GM23338 (cell line): ENCODE measurements at regions not wholly inside any gene's neighbourhood (a gene's known extent, or its start where the extent isn't known, plus 50 kb on each side); places are given as distances from the start of the nearest gene placed in this dataset.

Experiments used
- ATAC-seq: fragments of 200-7000 bp; cut with Tn5 transposase; 3 replicates; pipeline ENCODE4 v1.9.1; 2020
- DNase-seq: peaks from one replicate; pipeline ENCODE4 v3.0.0-alpha.2; 2015; ENCODE audit warnings: low spot score
- H2AFZ ChIP-seq: fragments of 200-600 bp; sonication (generic); 2 replicates; pipeline ENCODE4 v1.8.0; 2016; ENCODE audit warnings: antibody characterized with exemption, mild to moderate bottlenecking, moderate library complexity
- H3F3A ChIP-seq: fragments of 200-600 bp; sonication (generic); replicated peaks from 2 replicates; pipeline ENCODE4 v1.8.0; 2017; ENCODE audit warnings: antibody characterized with exemption, mixed run types, low read depth
- H3K27ac ChIP-seq: fragments of 200-600 bp; sonication (generic); 2 replicates; pipeline ENCODE4 v1.6.1; 2016; ENCODE audit warnings: low read depth
- H3K27me3 ChIP-seq: fragments of 200-600 bp; sonication (generic); 2 replicates; pipeline ENCODE4 v1.8.0; 2016; ENCODE audit warnings: mild to moderate bottlenecking, mixed run types, moderate library complexity; ENCODE audit not compliant: insufficient read depth
- H3K36me3 ChIP-seq: fragments of 200-600 bp; sonication (generic); 2 replicates; pipeline ENCODE4 v1.8.0; 2016; ENCODE audit warnings: mild to moderate bottlenecking; ENCODE audit not compliant: insufficient read depth
- H3K4me1 ChIP-seq: fragments of 200-600 bp; sonication (generic); 2 replicates; pipeline ENCODE4 v1.8.0; 2016; ENCODE audit warnings: mild to moderate bottlenecking, moderate library complexity; ENCODE audit not compliant: insufficient read depth
- H3K4me2 ChIP-seq: fragments of 200-600 bp; sonication (generic); 2 replicates; pipeline ENCODE4 v1.7.1; 2017; ENCODE audit warnings: mixed run types
- H3K4me3 ChIP-seq: fragments of 200-600 bp; sonication (generic); 2 replicates; pipeline ENCODE4 v1.6.1; 2016; ENCODE audit warnings: mixed run types
- H3K79me2 ChIP-seq: fragments of 200-600 bp; sonication (generic); replicated peaks from 2 replicates; pipeline ENCODE4 v1.8.0; 2017; ENCODE audit warnings: mild to moderate bottlenecking; ENCODE audit not compliant: insufficient read depth
- H3K9me2 ChIP-seq: fragments of 200-600 bp; sonication (generic); 2 replicates; pipeline ENCODE4 v1.8.0; 2017; ENCODE audit not compliant: insufficient read depth
- H4K20me1 ChIP-seq: fragments of 200-600 bp; sonication (generic); replicated peaks from 2 replicates; pipeline ENCODE4 v1.8.0; 2017; ENCODE audit warnings: mild to moderate bottlenecking; ENCODE audit not compliant: insufficient read depth
- H3K27ac Mint-ChIP-seq: 2 replicates; pipeline ENCODE4 v1.8.0; 2020; ENCODE audit warnings: inconsistent platforms, mild to moderate bottlenecking, moderate library complexity, mixed read lengths
- H3K27me3 Mint-ChIP-seq: 3 replicates; pipeline ENCODE4 v1.8.0; 2022; ENCODE audit warnings: low read depth, mild to moderate bottlenecking, moderate library complexity, mixed read lengths, inconsistent platforms; ENCODE audit not compliant: insufficient read depth, poor library complexity
- H3K36me3 Mint-ChIP-seq: 3 replicates; pipeline ENCODE4 v1.8.0; 2021; ENCODE audit warnings: low read depth, mild to moderate bottlenecking, inconsistent platforms, moderate library complexity, mixed read lengths
- H3K4me1 Mint-ChIP-seq: 3 replicates; pipeline ENCODE4 v1.8.0; 2020; ENCODE audit warnings: mild to moderate bottlenecking, inconsistent platforms, mixed read lengths
- H3K4me3 Mint-ChIP-seq: 3 replicates; pipeline ENCODE4 v1.8.0; 2021; ENCODE audit warnings: moderate library complexity, mild to moderate bottlenecking, inconsistent platforms, mixed read lengths
- H3K9me3 Mint-ChIP-seq: 3 replicates; pipeline ENCODE4 v1.8.0; 2020; ENCODE audit warnings: moderate library complexity, mild to moderate bottlenecking, inconsistent platforms, mixed read lengths
- CREB1 ChIP-seq: fragments of 250-450 bp; sonication (Bioruptor Pico); IDR thresholded peaks from 2 replicates; pipeline ENCODE4 v1.5.0; 2020; ENCODE audit warnings: low read depth, mild to moderate bottlenecking, moderate library complexity
- EZH2 ChIP-seq: fragments of 200-600 bp; sonication (generic); IDR thresholded peaks from one replicate; pipeline ENCODE4 v1.8.0; 2017; ENCODE audit warnings: antibody characterized with exemption, mild to moderate bottlenecking, low read depth; ENCODE audit not compliant: unreplicated experiment
- EZH2phosphoT487 ChIP-seq: fragments of 200-600 bp; sonication (generic); IDR thresholded peaks from one replicate; pipeline ENCODE4 v1.8.1; 2018; ENCODE audit warnings: antibody characterized with exemption; ENCODE audit not compliant: unreplicated experiment
- JUNB ChIP-seq: IDR thresholded peaks from one replicate; pipeline ENCODE4 v1.6.1; 2016; ENCODE audit warnings: antibody characterized with exemption; ENCODE audit not compliant: unreplicated experiment
- NANOG ChIP-seq: IDR thresholded peaks from 2 replicates; pipeline ENCODE4 v1.6.1; 2016; ENCODE audit warnings: antibody characterized with exemption, borderline replicate concordance
- POLR2AphosphoS5 ChIP-seq: IDR thresholded peaks from 2 replicates; pipeline ENCODE4 v1.6.1; 2016; ENCODE audit warnings: antibody characterized with exemption, low read depth
- STAT1 ChIP-seq: IDR thresholded peaks from one replicate; pipeline ENCODE4 v1.6.1; 2016; ENCODE audit warnings: antibody characterized with exemption; ENCODE audit not compliant: unreplicated experiment
- ZNF114 ChIP-seq: fragments of 250-450 bp; sonication (Bioruptor Pico); IDR thresholded peaks from 2 replicates; pipeline ENCODE4 v1.5.0; 2020; ENCODE audit warnings: mild to moderate bottlenecking, moderate library complexity
- ZNF331 ChIP-seq: fragments of 250-450 bp; sonication (Bioruptor Pico); IDR thresholded peaks from 2 replicates; pipeline ENCODE4 v1.5.0; 2020; ENCODE audit warnings: low read depth, mild to moderate bottlenecking, moderate library complexity
- TF ChIP-seq, protein P1 (sequence below), 2 experiments: fragments of 200-600 bp in 1 of 2; sonication (generic) in 1 of 2; conservative IDR thresholded peaks; 2 replicates each; pipeline versions ENCODE4 v1.5.1 to v1.6.1; 2016 to 2017; ENCODE audit warnings: antibody characterized with exemption in 2 of 2, low read depth in 2 of 2, mild to moderate bottlenecking in 2 of 2, moderate library complexity in 1 of 2
- TF ChIP-seq, protein P2 (sequence below): fragments of 250-450 bp; sonication (Bioruptor Pico); IDR thresholded peaks from 2 replicates; pipeline ENCODE4 v1.5.0; 2020; ENCODE audit warnings: mild to moderate bottlenecking, moderate library complexity
- TF ChIP-seq, protein P3 (sequence below): IDR thresholded peaks from 2 replicates; pipeline ENCODE4 v1.6.1; 2016; ENCODE audit warnings: antibody characterized with exemption

DNA sequence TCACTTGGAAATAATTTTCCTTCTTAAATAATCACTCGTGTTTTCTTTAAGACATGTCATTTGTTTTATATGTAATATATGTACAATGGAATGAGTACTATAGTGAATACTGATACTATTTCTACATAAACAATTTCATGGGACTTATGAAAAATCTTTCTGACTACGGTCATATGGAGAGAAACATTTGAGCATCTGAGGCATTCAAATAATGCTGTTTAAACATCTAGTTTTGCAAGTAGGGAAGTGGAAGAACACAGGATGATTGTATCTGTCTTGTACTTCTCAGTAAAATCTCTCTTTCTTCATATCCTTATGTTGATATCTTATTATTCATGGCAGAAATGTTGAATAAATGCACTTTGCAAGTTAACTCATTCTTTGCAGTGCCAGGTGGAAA, 599.5 kb upstream of the KCNMB2 start (continued):
- TF ChIP-seq, protein P1, sequence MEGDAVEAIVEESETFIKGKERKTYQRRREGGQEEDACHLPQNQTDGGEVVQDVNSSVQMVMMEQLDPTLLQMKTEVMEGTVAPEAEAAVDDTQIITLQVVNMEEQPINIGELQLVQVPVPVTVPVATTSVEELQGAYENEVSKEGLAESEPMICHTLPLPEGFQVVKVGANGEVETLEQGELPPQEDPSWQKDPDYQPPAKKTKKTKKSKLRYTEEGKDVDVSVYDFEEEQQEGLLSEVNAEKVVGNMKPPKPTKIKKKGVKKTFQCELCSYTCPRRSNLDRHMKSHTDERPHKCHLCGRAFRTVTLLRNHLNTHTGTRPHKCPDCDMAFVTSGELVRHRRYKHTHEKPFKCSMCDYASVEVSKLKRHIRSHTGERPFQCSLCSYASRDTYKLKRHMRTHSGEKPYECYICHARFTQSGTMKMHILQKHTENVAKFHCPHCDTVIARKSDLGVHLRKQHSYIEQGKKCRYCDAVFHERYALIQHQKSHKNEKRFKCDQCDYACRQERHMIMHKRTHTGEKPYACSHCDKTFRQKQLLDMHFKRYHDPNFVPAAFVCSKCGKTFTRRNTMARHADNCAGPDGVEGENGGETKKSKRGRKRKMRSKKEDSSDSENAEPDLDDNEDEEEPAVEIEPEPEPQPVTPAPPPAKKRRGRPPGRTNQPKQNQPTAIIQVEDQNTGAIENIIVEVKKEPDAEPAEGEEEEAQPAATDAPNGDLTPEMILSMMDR (conservative IDR thresholded peaks at IDR 0.05; ENCODE audit: low read depth in 2 of 2) = no peak
- TF ChIP-seq CREB1 (no peak), EZH2phosphoT487 (no peak)

DNA sequence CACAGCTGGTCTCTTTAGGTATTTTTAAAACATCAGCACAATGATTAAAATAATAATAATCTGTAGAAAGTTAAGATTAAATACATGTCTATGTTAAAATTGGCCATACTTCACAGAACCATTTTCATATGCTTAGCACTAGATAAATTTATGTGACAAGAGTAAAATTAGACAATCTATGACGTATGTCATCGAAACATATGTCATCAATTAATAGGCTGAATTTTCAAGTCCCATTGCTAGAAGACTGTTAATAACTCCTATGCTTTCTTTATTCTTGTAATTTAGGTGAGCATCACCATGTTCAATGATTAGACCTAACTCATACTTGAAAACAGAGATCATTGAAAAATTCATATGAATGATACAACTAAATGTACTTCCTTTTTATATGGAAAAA, 593.3 kb upstream of the KCNMB2 start:
- Mint-ChIP-seq H3K9me3 (no peaks in the 10 kb centered on the region), H3K36me3 (no peaks in the 10 kb centered on the region), H3K4me3 (no peak overlapping the region), H3K4me1 (peaks cover 18% of the 10 kb centered on the region), H3K27ac (no peak overlapping the region), H3K27me3 (peaks cover 9% of the 10 kb centered on the region)
- H3F3A ChIP-seq = no peaks in the 10 kb centered on the region
- no peaks in the 10 kb centered on the region for H3K27me3 ChIP-seq
- no peaks in the 10 kb centered on the region for H4K20me1 ChIP-seq
- H2AFZ ChIP-seq = no peak overlapping the region
- no peaks in the 10 kb centered on the region for H3K79me2 ChIP-seq
- DNase-seq (no peak), ATAC-seq (no peak)
- no peak overlapping the region for H3K27ac ChIP-seq
- no peak overlapping the region for H3K4me3 ChIP-seq
- H3K4me1 ChIP-seq = peaks cover 19% of the 10 kb centered on the region
- no peaks in the 10 kb centered on the region for H3K36me3 ChIP-seq
- no peak overlapping the region for H3K4me2 ChIP-seq
- H3K9me2 ChIP-seq = no peaks in the 10 kb centered on the region
- TF ChIP-seq EZH2phosphoT487 = no peak
- TF ChIP-seq NANOG = no peak
- no peak for TF ChIP-seq CREB1
- TF ChIP-seq, protein P2, sequence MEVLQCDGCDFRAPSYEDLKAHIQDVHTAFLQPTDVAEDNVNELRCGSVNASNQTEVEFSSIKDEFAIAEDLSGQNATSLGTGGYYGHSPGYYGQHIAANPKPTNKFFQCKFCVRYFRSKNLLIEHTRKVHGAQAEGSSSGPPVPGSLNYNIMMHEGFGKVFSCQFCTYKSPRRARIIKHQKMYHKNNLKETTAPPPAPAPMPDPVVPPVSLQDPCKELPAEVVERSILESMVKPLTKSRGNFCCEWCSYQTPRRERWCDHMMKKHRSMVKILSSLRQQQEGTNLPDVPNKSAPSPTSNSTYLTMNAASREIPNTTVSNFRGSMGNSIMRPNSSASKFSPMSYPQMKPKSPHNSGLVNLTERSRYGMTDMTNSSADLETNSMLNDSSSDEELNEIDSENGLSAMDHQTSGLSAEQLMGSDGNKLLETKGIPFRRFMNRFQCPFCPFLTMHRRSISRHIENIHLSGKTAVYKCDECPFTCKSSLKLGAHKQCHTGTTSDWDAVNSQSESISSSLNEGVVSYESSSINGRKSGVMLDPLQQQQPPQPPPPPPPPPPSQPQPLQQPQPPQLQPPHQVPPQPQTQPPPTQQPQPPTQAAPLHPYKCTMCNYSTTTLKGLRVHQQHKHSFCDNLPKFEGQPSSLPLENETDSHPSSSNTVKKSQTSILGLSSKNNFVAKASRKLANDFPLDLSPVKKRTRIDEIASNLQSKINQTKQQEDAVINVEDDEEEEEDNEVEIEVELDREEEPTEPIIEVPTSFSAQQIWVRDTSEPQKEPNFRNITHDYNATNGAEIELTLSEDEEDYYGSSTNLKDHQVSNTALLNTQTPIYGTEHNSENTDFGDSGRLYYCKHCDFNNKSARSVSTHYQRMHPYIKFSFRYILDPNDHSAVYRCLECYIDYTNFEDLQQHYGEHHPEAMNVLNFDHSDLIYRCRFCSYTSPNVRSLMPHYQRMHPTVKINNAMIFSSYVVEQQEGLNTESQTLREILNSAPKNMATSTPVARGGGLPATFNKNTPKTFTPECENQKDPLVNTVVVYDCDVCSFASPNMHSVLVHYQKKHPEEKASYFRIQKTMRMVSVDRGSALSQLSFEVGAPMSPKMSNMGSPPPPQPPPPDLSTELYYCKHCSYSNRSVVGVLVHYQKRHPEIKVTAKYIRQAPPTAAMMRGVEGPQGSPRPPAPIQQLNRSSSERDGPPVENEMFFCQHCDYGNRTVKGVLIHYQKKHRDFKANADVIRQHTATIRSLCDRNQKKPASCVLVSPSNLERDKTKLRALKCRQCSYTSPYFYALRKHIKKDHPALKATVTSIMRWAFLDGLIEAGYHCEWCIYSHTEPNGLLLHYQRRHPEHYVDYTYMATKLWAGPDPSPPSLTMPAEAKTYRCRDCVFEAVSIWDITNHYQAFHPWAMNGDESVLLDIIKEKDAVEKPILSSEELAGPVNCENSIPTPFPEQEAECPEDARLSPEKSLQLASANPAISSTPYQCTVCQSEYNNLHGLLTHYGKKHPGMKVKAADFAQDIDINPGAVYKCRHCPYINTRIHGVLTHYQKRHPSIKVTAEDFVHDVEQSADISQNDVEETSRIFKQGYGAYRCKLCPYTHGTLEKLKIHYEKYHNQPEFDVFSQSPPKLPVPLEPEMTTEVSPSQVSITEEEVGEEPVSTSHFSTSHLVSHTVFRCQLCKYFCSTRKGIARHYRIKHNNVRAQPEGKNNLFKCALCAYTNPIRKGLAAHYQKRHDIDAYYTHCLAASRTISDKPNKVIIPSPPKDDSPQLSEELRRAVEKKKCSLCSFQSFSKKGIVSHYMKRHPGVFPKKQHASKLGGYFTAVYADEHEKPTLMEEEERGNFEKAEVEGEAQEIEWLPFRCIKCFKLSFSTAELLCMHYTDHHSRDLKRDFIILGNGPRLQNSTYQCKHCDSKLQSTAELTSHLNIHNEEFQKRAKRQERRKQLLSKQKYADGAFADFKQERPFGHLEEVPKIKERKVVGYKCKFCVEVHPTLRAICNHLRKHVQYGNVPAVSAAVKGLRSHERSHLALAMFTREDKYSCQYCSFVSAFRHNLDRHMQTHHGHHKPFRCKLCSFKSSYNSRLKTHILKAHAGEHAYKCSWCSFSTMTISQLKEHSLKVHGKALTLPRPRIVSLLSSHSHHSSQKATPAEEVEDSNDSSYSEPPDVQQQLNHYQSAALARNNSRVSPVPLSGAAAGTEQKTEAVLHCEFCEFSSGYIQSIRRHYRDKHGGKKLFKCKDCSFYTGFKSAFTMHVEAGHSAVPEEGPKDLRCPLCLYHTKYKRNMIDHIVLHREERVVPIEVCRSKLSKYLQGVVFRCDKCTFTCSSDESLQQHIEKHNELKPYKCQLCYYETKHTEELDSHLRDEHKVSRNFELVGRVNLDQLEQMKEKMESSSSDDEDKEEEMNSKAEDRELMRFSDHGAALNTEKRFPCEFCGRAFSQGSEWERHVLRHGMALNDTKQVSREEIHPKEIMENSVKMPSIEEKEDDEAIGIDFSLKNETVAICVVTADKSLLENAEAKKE (CRISPR knock-in tag) = no peak
- no peak for TF ChIP-seq EZH2
- no peak for TF ChIP-seq JUNB
- TF ChIP-seq ZNF114 (CRISPR knock-in tag) = no peak
- no peak for TF ChIP-seq STAT1
- no peak for TF ChIP-seq POLR2AphosphoS5
- no peak for TF ChIP-seq ZNF331 (CRISPR knock-in tag)
- TF ChIP-seq, protein P3, sequence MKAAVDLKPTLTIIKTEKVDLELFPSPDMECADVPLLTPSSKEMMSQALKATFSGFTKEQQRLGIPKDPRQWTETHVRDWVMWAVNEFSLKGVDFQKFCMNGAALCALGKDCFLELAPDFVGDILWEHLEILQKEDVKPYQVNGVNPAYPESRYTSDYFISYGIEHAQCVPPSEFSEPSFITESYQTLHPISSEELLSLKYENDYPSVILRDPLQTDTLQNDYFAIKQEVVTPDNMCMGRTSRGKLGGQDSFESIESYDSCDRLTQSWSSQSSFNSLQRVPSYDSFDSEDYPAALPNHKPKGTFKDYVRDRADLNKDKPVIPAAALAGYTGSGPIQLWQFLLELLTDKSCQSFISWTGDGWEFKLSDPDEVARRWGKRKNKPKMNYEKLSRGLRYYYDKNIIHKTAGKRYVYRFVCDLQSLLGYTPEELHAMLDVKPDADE = no peak
- TF ChIP-seq, protein P1 (conservative IDR thresholded peaks at IDR 0.05; ENCODE audit: low read depth in 2 of 2) = no peak
